T-cell (primary cell): ENCODE measurements at regions not wholly inside any gene's neighbourhood (a gene's known extent, or its start where the extent isn't known, plus 50 kb on each side); places are given as distances from the start of the nearest gene placed in this dataset.

Experiments
- ATAC-seq, 4 experiments: fragments of 200-7000 bp in 3 of 4; fragments of 150-1000 bp in 1 of 4; cut with Tn5 transposase; replicated peaks in 1 of 4; 1 replicate in 3 of 4; 2 replicates in 1 of 4; pipeline ENCODE4 v1.10.0; 2021; ENCODE audit warnings: moderate library complexity in 3 of 4, mild to moderate bottlenecking in 2 of 4, moderate number of reproducible peaks in 1 of 4
- CTCF ChIA-PET, 2 donors: fragments of 300-600 bp; sonication (Branson Sonifier 250); formaldehyde crosslinking; loops; one replicate each; lab custom pipeline; 2022; ENCODE audit warnings: antibody characterized with exemption in 2 of 2; lab: Charles Lee
- POLR2A ChIA-PET, 2 donors: fragments of 300-600 bp; sonication (Branson Sonifier 250); formaldehyde crosslinking; loops; one replicate each; lab custom pipeline; 2022; ENCODE audit warnings: antibody characterized with exemption in 2 of 2; lab: Charles Lee
- DNase-seq, 35 experiments: peaks; one replicate each; pipeline versions ENCODE4 v3.0.0 to v3.0.0-alpha.2; 2013 to 2023
- H3K27ac ChIP-seq: one replicate; pipeline ENCODE4 v1.5.1; 2013; ENCODE audit warnings: low read length
- H3K27me3 ChIP-seq, 2 experiments: replicated peaks in 1 of 2; 1 replicate in 1 of 2; 2 replicates in 1 of 2; pipeline versions ENCODE4 v1.6.1 to v1.7.0; 2013; ENCODE audit warnings: low read length in 1 of 2, mixed read lengths in 1 of 2; ENCODE audit not compliant: control insufficient read depth in 2 of 2, insufficient read depth in 2 of 2; ENCODE audit errors: extremely low read depth in 1 of 2
- H3K36me3 ChIP-seq, 2 donors: 1 replicate in 1 of 2; 2 replicates in 1 of 2; pipeline versions ENCODE4 v1.6.1 to v1.7.0; 2013; ENCODE audit warnings: low read length in 1 of 2; ENCODE audit not compliant: control insufficient read depth in 2 of 2, insufficient read depth in 1 of 2; ENCODE audit errors: extremely low read depth in 1 of 2
- H3K4me1 ChIP-seq, 2 experiments: 1 replicate in 1 of 2; 2 replicates in 1 of 2; pipeline versions ENCODE4 v1.6.1 to v1.7.0; 2013; ENCODE audit warnings: low read length in 2 of 2, mixed read lengths in 1 of 2; ENCODE audit not compliant: insufficient read depth in 2 of 2, control insufficient read depth in 1 of 2; ENCODE audit errors: extremely low read depth in 1 of 2
- H3K4me3 ChIP-seq, 2 donors: 1 replicate in 1 of 2; 2 replicates in 1 of 2; pipeline versions ENCODE4 v1.5.1 to v1.7.0; 2013; ENCODE audit warnings: mild to moderate bottlenecking in 2 of 2, low read length in 1 of 2, moderate library complexity in 1 of 2; ENCODE audit not compliant: control insufficient read depth in 1 of 2; ENCODE audit errors: extremely low read depth in 1 of 2
- H3K9me3 ChIP-seq: 2 replicates; pipeline ENCODE4 v1.7.0; 2013
- H3K27ac Mint-ChIP-seq, 2 donors: one replicate each; pipeline ENCODE4 v1.8.0; 2020 to 2021; ENCODE audit warnings: mild to moderate bottlenecking in 2 of 2, mixed read lengths in 2 of 2
- H3K27me3 Mint-ChIP-seq, 2 donors: one replicate each; pipeline ENCODE4 v1.8.0; 2021 to 2022; ENCODE audit warnings: mixed read lengths in 2 of 2
- H3K36me3 Mint-ChIP-seq: one replicate; pipeline ENCODE4 v1.8.0; 2021; ENCODE audit warnings: mixed read lengths
- H3K4me1 Mint-ChIP-seq, 3 donors: one replicate each; pipeline ENCODE4 v1.8.0; 2020 to 2022; ENCODE audit warnings: mixed read lengths in 3 of 3, mild to moderate bottlenecking in 1 of 3
- H3K4me3 Mint-ChIP-seq, 3 donors: one replicate each; pipeline ENCODE4 v1.8.0; 2020 to 2022; ENCODE audit warnings: mild to moderate bottlenecking in 3 of 3, mixed read lengths in 3 of 3, moderate library complexity in 3 of 3
- H3K9me3 Mint-ChIP-seq, 3 donors: one replicate each; pipeline ENCODE4 v1.8.0; 2020 to 2022; ENCODE audit warnings: mixed read lengths in 3 of 3
- whole genome bisulfite sequencing: methylation state at CpG from one replicate; pipeline ENCODE4 v1.1.5; 2013; ENCODE audit warnings: missing lambda C conversion rate; ENCODE audit not compliant: insufficient coverage; 5-methylcytosine and 5-hydroxymethylcytosine counted together

DNA sequence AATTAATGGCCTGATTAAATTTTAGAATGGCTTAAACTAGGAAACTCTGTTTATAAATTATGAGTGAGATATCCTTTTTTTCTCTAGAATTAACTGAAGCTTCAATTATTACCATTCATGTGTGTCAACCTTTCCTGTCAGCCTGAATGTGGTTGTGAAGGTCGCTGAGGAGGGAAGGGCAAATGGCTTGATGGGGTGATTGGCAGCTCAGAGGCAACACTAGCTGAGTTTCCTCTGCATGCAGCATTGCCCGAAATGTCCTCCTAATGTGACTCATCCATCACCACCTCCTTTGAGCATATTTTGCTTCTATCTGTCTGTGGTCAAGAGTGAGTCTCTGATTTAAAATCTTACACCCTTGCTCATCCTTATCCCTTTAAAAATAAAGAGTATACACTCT is 281.9 kb downstream of the TENT4A start:
- Mint-ChIP-seq H3K36me3 (no peaks in the 10 kb centered on the region), H3K4me3 (no peak overlapping the region), H3K27me3 (peaks cover 7 to 10% of the 10 kb centered on the region in 2 donors), H3K4me1 (no peaks in the 10 kb centered on the region), H3K27ac (no peak overlapping the region), H3K9me3 (peaks cover 3 to 4% (median 3%) of the 10 kb centered on the region in 3 donors)
- Histone ChIP-seq H3K4me1 (no peaks in the 10 kb centered on the region), H3K27me3 (peaks cover 0 to 3% of the 10 kb centered on the region in 2 experiments), H3K9me3 (no peaks in the 10 kb centered on the region), H3K36me3 (no peaks in the 10 kb centered on the region), H3K27ac (no peak overlapping the region), H3K4me3 (no peak overlapping the region)
- POLR2A ChIA-PET: no interaction called here
- DNase-seq (no peak), ATAC-seq (no peak)
- CTCF ChIA-PET: no interaction called here
- no CpG with 5 or more reads among the region's 2 CpGs for WGBS

GRCh38 chr5:7000310-7000709 is 287.1 kb downstream of the TENT4A start:
- Mint-ChIP-seq H3K4me1 (no peaks in the 10 kb centered on the region), H3K27ac (no peak overlapping the region), H3K9me3 (peaks cover 4 to 7% (median 4%) of the 10 kb centered on the region in 3 donors), H3K4me3 (no peak overlapping the region), H3K27me3 (peaks cover 9 to 12% of the 10 kb centered on the region in 2 donors), H3K36me3 (no peaks in the 10 kb centered on the region)
- 50% methylated on average over 2 of the region's 4 CpGs for WGBS
- Histone ChIP-seq H3K4me1 (no peaks in the 10 kb centered on the region), H3K27me3 (peaks cover 0 to 3% of the 10 kb centered on the region in 2 experiments), H3K36me3 (no peaks in the 10 kb centered on the region), H3K4me3 (no peak overlapping the region), H3K9me3 (no peaks in the 10 kb centered on the region), H3K27ac (no peak overlapping the region)
- ATAC-seq (no peak), DNase-seq (no peak)
- POLR2A ChIA-PET: no interaction called here
- CTCF ChIA-PET: interaction anchor here in 1 of 2 donors (0.5 kb wide), 1 partner anchor 9 kb away, joined by 4 read pairs; no protein-coding TSS in a partner anchor

DNA sequence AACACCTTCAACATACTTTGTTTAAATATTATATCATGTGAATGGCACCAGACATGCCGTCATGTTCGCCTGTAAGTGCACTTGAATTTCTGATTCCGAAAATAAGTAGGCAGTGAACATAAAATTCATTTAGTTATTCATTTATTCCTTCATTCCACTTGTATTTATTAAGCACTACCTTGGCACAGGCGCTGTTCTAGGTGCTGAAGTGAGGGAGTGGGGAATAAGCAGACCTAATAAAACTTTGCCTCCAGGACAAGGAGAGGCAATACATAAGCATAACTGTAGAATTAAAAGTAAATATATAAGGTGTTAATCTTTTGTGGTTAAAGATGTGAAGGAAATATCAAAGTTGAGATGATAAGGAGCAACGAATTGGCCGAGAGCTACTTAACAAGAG is 297.4 kb downstream of the TENT4A start:
- Histone ChIP-seq H3K4me1 (no peaks in the 10 kb centered on the region), H3K27me3 (no peaks in the 10 kb centered on the region), H3K4me3 (no peak overlapping the region), H3K36me3 (no peaks in the 10 kb centered on the region), H3K27ac (no peak overlapping the region), H3K9me3 (no peaks in the 10 kb centered on the region)
- no peak for DNase-seq
- H3K4me3 Mint-ChIP-seq: no peak overlapping the region
- no peaks in the 10 kb centered on the region for H3K4me1 Mint-ChIP-seq
- POLR2A ChIA-PET: no interaction called here
- no peak for ATAC-seq
- peaks cover 0 to 14% of the 10 kb centered on the region in 2 donors for H3K27me3 Mint-ChIP-seq
- 21% methylated on average over 2 of the region's 6 CpGs for WGBS
- CTCF ChIA-PET: no interaction called here
- H3K9me3 Mint-ChIP-seq: peaks cover 0 to 6% (median 0%) of the 10 kb centered on the region in 3 donors
- H3K36me3 Mint-ChIP-seq: no peaks in the 10 kb centered on the region
- no peak overlapping the region for H3K27ac Mint-ChIP-seq

DNA sequence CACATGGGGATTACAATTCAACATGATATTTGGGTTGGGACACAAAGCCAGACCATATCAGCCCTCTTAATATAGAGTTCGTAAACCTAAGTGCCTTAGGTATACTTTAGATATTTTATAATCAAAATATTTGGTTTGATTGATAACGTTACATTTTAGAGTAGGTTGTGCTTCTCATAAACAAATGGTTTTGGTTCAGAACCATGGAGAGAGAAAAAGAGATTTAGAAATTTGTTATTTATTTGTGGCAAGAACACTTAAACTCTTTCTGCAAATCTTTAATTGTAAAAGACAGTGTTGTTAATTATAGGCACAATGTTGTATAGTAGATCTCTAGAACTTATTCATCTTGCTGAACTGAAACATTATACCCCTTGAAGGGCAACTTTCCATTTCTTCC is 298.8 kb downstream of the TENT4A start:
- no peak overlapping the region for H3K27ac Mint-ChIP-seq
- Histone ChIP-seq H3K9me3 (no peaks in the 10 kb centered on the region), H3K36me3 (no peaks in the 10 kb centered on the region), H3K27ac (no peak overlapping the region), H3K4me1 (no peaks in the 10 kb centered on the region), H3K27me3 (no peaks in the 10 kb centered on the region), H3K4me3 (no peak overlapping the region)
- no CpG with 5 or more reads among the region's 2 CpGs for WGBS
- peaks cover 0 to 6% (median 0%) of the 10 kb centered on the region in 3 donors for H3K9me3 Mint-ChIP-seq
- CTCF ChIA-PET: no interaction called here
- no peaks in the 10 kb centered on the region for H3K36me3 Mint-ChIP-seq
- no peak overlapping the region for H3K4me3 Mint-ChIP-seq
- DNase-seq: no peak
- H3K4me1 Mint-ChIP-seq: no peaks in the 10 kb centered on the region
- ATAC-seq: no peak
- POLR2A ChIA-PET: no interaction called here
- H3K27me3 Mint-ChIP-seq: peaks cover 0 to 14% of the 10 kb centered on the region in 2 donors

DNA sequence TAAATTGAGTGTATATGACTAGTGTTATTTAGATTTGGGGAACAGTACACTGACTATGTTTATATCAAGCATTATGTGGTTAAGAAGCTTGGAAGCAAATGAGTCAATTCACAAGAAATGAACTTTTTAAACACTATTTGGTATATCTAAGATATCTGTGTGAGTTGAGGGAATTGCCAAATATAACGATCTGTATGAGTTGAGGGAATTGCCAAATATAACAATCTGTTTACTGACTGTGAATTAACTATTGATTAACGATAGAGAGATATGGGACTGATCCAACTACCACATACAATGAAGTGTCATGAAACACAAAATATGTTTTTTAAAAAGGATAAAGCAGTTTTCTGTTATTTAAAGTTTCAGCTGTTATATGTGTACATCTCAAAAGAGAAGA is 301.4 kb downstream of the TENT4A start:
- peaks cover 0 to 2% of the 10 kb centered on the region in 2 donors for H3K27me3 Mint-ChIP-seq
- ChIA-PET CTCF (no interaction called here), POLR2A (no interaction called here)
- Histone ChIP-seq H3K9me3 (no peaks in the 10 kb centered on the region), H3K4me1 (no peaks in the 10 kb centered on the region), H3K4me3 (no peak overlapping the region), H3K36me3 (no peaks in the 10 kb centered on the region), H3K27me3 (no peaks in the 10 kb centered on the region), H3K27ac (no peak overlapping the region)
- WGBS: no CpG with 5 or more reads among the region's 2 CpGs
- no peaks in the 10 kb centered on the region for H3K4me1 Mint-ChIP-seq
- H3K36me3 Mint-ChIP-seq: no peaks in the 10 kb centered on the region
- no peak overlapping the region for H3K27ac Mint-ChIP-seq
- no peak for DNase-seq
- no peak overlapping the region for H3K4me3 Mint-ChIP-seq
- peaks cover 0 to 3% (median 3%) of the 10 kb centered on the region in 3 donors for H3K9me3 Mint-ChIP-seq
- ATAC-seq: no peak

GRCh38 chr5:7015586-7016256 is 302.5 kb downstream of the TENT4A start:
- Mint-ChIP-seq H3K4me3 (no peak overlapping the region), H3K36me3 (no peaks in the 10 kb centered on the region), H3K4me1 (no peaks in the 10 kb centered on the region), H3K27me3 (peaks cover 0 to 2% of the 10 kb centered on the region in 2 donors), H3K9me3 (peaks cover 3 to 7% (median 6%) of the 10 kb centered on the region in 3 donors), H3K27ac (no peak overlapping the region)
- DNase-seq (no peak), ATAC-seq (no peak)
- H3K36me3 ChIP-seq: no peaks in the 10 kb centered on the region
- no peak overlapping the region for H3K4me3 ChIP-seq
- no peaks in the 10 kb centered on the region for H3K4me1 ChIP-seq
- no peaks in the 10 kb centered on the region for H3K9me3 ChIP-seq
- ChIA-PET CTCF (no interaction called here), POLR2A (no interaction called here)
- H3K27ac ChIP-seq: no peak overlapping the region
- H3K27me3 ChIP-seq: no peaks in the 10 kb centered on the region
- WGBS: no CpG with 5 or more reads among the region's 6 CpGs
